GM23338 (cell line): ENCODE measurements at regions not wholly inside any gene's neighbourhood (a gene's known extent, or its start where the extent isn't known, plus 50 kb on each side); places are given as distances from the start of the nearest gene placed in this dataset.

Experiments
- ATAC-seq: fragments of 200-7000 bp; cut with Tn5 transposase; 3 replicates; pipeline ENCODE4 v1.9.1; 2020
- DNase-seq: peaks from one replicate; pipeline ENCODE4 v3.0.0-alpha.2; 2015; ENCODE audit warnings: low spot score
- H2AFZ ChIP-seq: fragments of 200-600 bp; sonication (generic); 2 replicates; pipeline ENCODE4 v1.8.0; 2016; ENCODE audit warnings: antibody characterized with exemption, mild to moderate bottlenecking, moderate library complexity
- H3F3A ChIP-seq: fragments of 200-600 bp; sonication (generic); replicated peaks from 2 replicates; pipeline ENCODE4 v1.8.0; 2017; ENCODE audit warnings: antibody characterized with exemption, mixed run types, low read depth
- H3K27ac ChIP-seq: fragments of 200-600 bp; sonication (generic); 2 replicates; pipeline ENCODE4 v1.6.1; 2016; ENCODE audit warnings: low read depth
- H3K27me3 ChIP-seq: fragments of 200-600 bp; sonication (generic); 2 replicates; pipeline ENCODE4 v1.8.0; 2016; ENCODE audit warnings: mild to moderate bottlenecking, mixed run types, moderate library complexity; ENCODE audit not compliant: insufficient read depth
- H3K36me3 ChIP-seq: fragments of 200-600 bp; sonication (generic); 2 replicates; pipeline ENCODE4 v1.8.0; 2016; ENCODE audit warnings: mild to moderate bottlenecking; ENCODE audit not compliant: insufficient read depth
- H3K4me1 ChIP-seq: fragments of 200-600 bp; sonication (generic); 2 replicates; pipeline ENCODE4 v1.8.0; 2016; ENCODE audit warnings: mild to moderate bottlenecking, moderate library complexity; ENCODE audit not compliant: insufficient read depth
- H3K4me2 ChIP-seq: fragments of 200-600 bp; sonication (generic); 2 replicates; pipeline ENCODE4 v1.7.1; 2017; ENCODE audit warnings: mixed run types
- H3K4me3 ChIP-seq: fragments of 200-600 bp; sonication (generic); 2 replicates; pipeline ENCODE4 v1.6.1; 2016; ENCODE audit warnings: mixed run types
- H3K79me2 ChIP-seq: fragments of 200-600 bp; sonication (generic); replicated peaks from 2 replicates; pipeline ENCODE4 v1.8.0; 2017; ENCODE audit warnings: mild to moderate bottlenecking; ENCODE audit not compliant: insufficient read depth
- H3K9me2 ChIP-seq: fragments of 200-600 bp; sonication (generic); 2 replicates; pipeline ENCODE4 v1.8.0; 2017; ENCODE audit not compliant: insufficient read depth
- H4K20me1 ChIP-seq: fragments of 200-600 bp; sonication (generic); replicated peaks from 2 replicates; pipeline ENCODE4 v1.8.0; 2017; ENCODE audit warnings: mild to moderate bottlenecking; ENCODE audit not compliant: insufficient read depth
- H3K27ac Mint-ChIP-seq: 2 replicates; pipeline ENCODE4 v1.8.0; 2020; ENCODE audit warnings: inconsistent platforms, mild to moderate bottlenecking, moderate library complexity, mixed read lengths
- H3K27me3 Mint-ChIP-seq: 3 replicates; pipeline ENCODE4 v1.8.0; 2022; ENCODE audit warnings: low read depth, mild to moderate bottlenecking, moderate library complexity, mixed read lengths, inconsistent platforms; ENCODE audit not compliant: insufficient read depth, poor library complexity
- H3K36me3 Mint-ChIP-seq: 3 replicates; pipeline ENCODE4 v1.8.0; 2021; ENCODE audit warnings: low read depth, mild to moderate bottlenecking, inconsistent platforms, moderate library complexity, mixed read lengths
- H3K4me1 Mint-ChIP-seq: 3 replicates; pipeline ENCODE4 v1.8.0; 2020; ENCODE audit warnings: mild to moderate bottlenecking, inconsistent platforms, mixed read lengths
- H3K4me3 Mint-ChIP-seq: 3 replicates; pipeline ENCODE4 v1.8.0; 2021; ENCODE audit warnings: moderate library complexity, mild to moderate bottlenecking, inconsistent platforms, mixed read lengths
- H3K9me3 Mint-ChIP-seq: 3 replicates; pipeline ENCODE4 v1.8.0; 2020; ENCODE audit warnings: moderate library complexity, mild to moderate bottlenecking, inconsistent platforms, mixed read lengths
- CREB1 ChIP-seq: fragments of 250-450 bp; sonication (Bioruptor Pico); IDR thresholded peaks from 2 replicates; pipeline ENCODE4 v1.5.0; 2020; ENCODE audit warnings: low read depth, mild to moderate bottlenecking, moderate library complexity
- CTCF ChIP-seq, 2 experiments: fragments of 200-600 bp in 1 of 2; sonication (generic) in 1 of 2; conservative IDR thresholded peaks; 2 replicates each; pipeline versions ENCODE4 v1.5.1 to v1.6.1; 2016 to 2017; ENCODE audit warnings: antibody characterized with exemption in 2 of 2, low read depth in 2 of 2, mild to moderate bottlenecking in 2 of 2, moderate library complexity in 1 of 2
- ETS1 ChIP-seq: IDR thresholded peaks from 2 replicates; pipeline ENCODE4 v1.6.1; 2016; ENCODE audit warnings: antibody characterized with exemption
- EZH2 ChIP-seq: fragments of 200-600 bp; sonication (generic); IDR thresholded peaks from one replicate; pipeline ENCODE4 v1.8.0; 2017; ENCODE audit warnings: antibody characterized with exemption, mild to moderate bottlenecking, low read depth; ENCODE audit not compliant: unreplicated experiment
- EZH2phosphoT487 ChIP-seq: fragments of 200-600 bp; sonication (generic); IDR thresholded peaks from one replicate; pipeline ENCODE4 v1.8.1; 2018; ENCODE audit warnings: antibody characterized with exemption; ENCODE audit not compliant: unreplicated experiment
- JUNB ChIP-seq: IDR thresholded peaks from one replicate; pipeline ENCODE4 v1.6.1; 2016; ENCODE audit warnings: antibody characterized with exemption; ENCODE audit not compliant: unreplicated experiment
- NANOG ChIP-seq: IDR thresholded peaks from 2 replicates; pipeline ENCODE4 v1.6.1; 2016; ENCODE audit warnings: antibody characterized with exemption, borderline replicate concordance
- POLR2AphosphoS5 ChIP-seq: IDR thresholded peaks from 2 replicates; pipeline ENCODE4 v1.6.1; 2016; ENCODE audit warnings: antibody characterized with exemption, low read depth
- REST ChIP-seq: IDR thresholded peaks from one replicate; pipeline ENCODE4 v1.6.1; 2018; ENCODE audit warnings: antibody characterized with exemption; ENCODE audit not compliant: unreplicated experiment
- STAT1 ChIP-seq: IDR thresholded peaks from one replicate; pipeline ENCODE4 v1.6.1; 2016; ENCODE audit warnings: antibody characterized with exemption; ENCODE audit not compliant: unreplicated experiment
- ZNF114 ChIP-seq: fragments of 250-450 bp; sonication (Bioruptor Pico); IDR thresholded peaks from 2 replicates; pipeline ENCODE4 v1.5.0; 2020; ENCODE audit warnings: mild to moderate bottlenecking, moderate library complexity

- H3K4me1 Mint-ChIP-seq, result peaks cover 3% of the 10 kb centered on the region
- H3K9me3 Mint-ChIP-seq, result no peaks in the 10 kb centered on the region
- Histone ChIP-seq H2AFZ (no peak overlapping the region), H3K4me2 (no peak overlapping the region), H3K79me2 (no peaks in the 10 kb centered on the region), H3F3A (no peaks in the 10 kb centered on the region), H3K27me3 (no peaks in the 10 kb centered on the region), H3K4me3 (no peak overlapping the region), H3K4me1 (no peaks in the 10 kb centered on the region), H3K27ac (no peak overlapping the region), H4K20me1 (no peaks in the 10 kb centered on the region), H3K9me2 (peaks cover 3% of the 10 kb centered on the region; the same call in 1 of the 2 replicates), H3K36me3 (no peaks in the 10 kb centered on the region)
- ATAC-seq (no peak), DNase-seq (no peak)
- TF ChIP-seq EZH2phosphoT487 (no peak), CREB1 (CRISPR knock-in tag) (no peak), ZNF114 (CRISPR knock-in tag) (no peak), NANOG (no peak), STAT1 (no peak), REST (no peak), ETS1 (no peak), POLR2AphosphoS5 (no peak), EZH2 (no peak), JUNB (no peak), CTCF (conservative IDR thresholded peaks at IDR 0.05; ENCODE audit: low read depth in 2 of 2) (no peak)
- H3K4me3 Mint-ChIP-seq, result no peak overlapping the region
- H3K36me3 Mint-ChIP-seq, result no peaks in the 10 kb centered on the region
- no peak overlapping the region for H3K27ac Mint-ChIP-seq
- peaks cover 3% of the 10 kb centered on the region for H3K27me3 Mint-ChIP-seq
Measured at GRCh38 chr12:113555226-113555625, 83.6 kb upstream of the LHX5 start.
